Activated CD8-positive, alpha-beta memory T cell treated with anti-CD3 and anti-CD28 coated beads for 4 hours (primary cell): ENCODE measurements at regions not wholly inside any gene's neighbourhood (a gene's known extent, or its start where the extent isn't known, plus 50 kb on each side); places are given as distances from the start of the nearest gene placed in this dataset.
"Not testable (repeated sequence)": the region's sequence is repeated elsewhere in the genome, so short reads cannot be mapped to it uniquely, and the experiment has no call there.

Source experiments
- DNase-seq, 2 donors: peaks; one replicate each; pipeline ENCODE4 v3.0.0-alpha.2; 2020; ENCODE audit warnings: low read depth in 2 of 2

GRCh38 chr2:111395350-111396128 is 274.8 kb downstream of the BCL2L11 start:
- peak in 1 of 2 donors; percentile 24 for DNase-seq

DNA sequence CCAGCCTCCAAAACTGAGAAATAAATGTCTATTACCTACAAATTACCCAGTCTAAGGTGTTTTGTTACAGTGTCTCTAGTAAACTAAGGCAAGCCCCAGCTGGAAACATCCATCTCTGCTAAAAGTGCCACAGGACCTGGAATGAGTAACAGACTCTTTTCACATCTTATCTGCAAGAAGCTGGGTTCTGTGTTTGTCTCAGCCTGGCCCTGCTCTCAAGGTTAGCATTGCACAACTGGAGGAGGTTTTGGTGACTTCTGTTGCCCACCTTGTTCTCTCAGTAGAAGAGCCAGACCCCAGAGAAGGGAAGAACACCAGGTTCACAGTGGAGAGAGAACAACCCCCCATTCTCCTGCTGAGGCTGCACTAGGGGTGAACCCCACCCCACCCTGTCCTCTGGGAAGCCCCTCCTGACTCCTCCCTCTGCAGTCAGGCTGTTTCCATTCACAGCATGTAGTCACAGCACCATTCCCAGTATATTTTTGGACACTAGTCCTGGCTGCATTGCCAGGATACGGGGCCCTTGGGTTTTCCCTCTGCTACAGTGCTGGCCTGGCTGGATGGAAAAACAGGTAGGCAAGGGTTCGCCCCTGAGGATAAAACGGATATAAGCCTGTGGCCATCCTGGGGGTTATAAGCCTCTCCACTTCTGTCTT is 280.0 kb downstream of the BCL2L11 start:
- not testable (repeated sequence) for DNase-seq

DNA sequence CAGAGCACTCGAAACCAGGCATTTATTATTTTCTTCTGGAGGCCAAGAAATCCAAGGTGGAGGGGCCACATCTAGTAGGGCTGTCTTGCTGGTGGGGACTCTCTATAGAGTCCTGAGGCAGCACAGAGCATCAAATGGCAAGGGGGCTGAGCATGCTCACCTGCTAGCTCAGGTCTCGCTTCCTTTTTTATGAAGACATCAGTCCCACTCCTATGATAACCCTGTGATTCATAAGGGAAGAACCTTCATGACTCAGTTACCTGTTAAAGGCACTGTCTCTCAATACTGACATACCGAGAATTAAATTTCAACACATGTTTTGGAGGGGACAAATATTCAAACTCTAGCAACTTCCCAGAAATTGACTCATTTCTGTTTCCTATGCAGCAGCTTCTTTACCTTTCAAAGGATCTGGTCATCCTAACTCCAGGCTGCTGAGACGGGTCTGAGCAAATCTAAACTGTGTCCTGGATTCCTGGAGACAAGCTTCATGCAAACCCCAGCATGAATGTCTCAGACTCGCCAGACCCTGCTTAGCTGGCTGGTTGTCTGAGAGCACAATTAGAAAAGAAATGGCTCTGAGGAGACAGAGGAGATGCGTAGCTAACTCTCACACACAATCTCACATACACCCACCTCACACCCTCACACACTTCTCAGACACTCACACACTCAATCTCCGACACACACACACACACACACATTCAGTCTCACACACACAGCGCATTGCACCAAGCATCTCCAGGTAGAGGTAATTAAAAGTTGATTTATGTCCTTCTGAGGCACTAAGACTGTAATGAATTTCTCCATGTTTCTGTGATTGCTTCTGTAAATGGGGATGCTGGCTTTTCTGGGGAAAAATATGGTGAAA is 280.8 kb downstream of the BCL2L11 start:
- not testable (repeated sequence) for DNase-seq

DNA sequence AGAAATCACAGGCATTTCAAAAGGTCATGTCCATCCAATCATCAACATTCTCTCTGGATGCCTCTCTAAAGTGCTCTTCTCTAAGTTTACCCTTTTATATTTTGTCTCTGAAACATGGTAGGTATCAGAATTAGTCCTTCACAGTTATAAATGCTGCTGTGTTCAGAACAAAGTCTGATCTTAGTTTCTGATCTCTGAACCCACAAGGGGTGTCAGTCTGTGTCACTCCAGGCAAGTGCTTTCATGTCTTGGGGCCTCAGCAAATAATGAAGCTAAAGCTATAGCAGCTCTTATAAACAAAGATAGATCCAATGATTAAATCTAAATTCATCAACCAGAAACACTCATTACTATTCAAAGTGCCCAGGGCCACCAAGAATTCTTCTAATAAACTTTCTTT is 281.7 kb downstream of the BCL2L11 start:
- not testable (repeated sequence) for DNase-seq

- DNase-seq, result not testable (repeated sequence)
Measured at GRCh38 chr2:111403287-111403686, 282.6 kb downstream of the BCL2L11 start.

DNA sequence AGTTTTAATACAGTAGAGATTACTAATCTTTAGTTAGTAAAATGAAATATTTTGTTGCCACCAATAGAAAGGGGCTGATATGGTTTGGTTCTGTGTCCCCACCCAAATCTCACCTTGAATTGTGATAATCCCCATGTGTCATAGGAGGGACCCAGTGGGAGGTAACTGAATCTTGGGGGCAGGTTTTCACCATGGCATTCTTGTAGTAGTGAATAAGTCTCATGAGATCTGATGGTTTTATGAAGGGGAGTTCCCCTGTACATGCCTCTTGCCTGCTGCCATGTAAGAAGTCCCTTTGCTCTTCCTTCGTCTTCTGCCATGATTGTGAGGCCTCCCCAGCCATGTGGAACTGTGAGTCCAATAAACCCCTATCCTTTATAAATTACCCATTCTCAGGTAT is 285.9 kb downstream of the BCL2L11 start:
- DNase-seq, result not testable (repeated sequence)

GRCh38 chr2:111407632-111408194 is 287.0 kb downstream of the BCL2L11 start:
- DNase-seq, result not testable (repeated sequence)

DNA sequence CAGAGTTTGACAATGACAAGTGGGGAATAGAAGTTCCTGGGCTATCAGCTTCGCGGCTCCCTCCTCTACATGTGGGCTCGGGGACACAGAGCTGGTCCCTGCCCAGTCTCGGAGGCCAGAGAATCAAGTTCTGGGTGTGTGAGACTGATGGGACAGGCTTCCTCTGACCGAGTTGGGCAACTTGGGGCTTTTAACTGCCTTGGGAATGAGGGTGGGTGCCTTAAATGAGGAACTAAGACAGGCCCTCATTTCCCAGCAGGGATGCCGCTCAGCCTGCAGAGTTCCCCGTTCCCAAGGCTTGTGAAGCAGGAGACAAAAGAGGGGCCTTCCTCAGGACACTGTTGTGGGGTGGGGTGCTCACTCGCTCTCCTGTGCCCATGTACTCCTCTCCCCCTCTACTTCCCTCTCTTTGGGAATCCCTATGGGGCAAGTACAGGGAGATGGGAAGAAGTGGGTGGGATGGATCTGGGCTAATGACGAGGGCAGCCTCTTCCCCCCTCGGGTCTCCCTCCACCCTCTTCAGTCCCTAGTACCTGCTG is 290.2 kb downstream of the BCL2L11 start:
- not testable (repeated sequence) for DNase-seq

DNA sequence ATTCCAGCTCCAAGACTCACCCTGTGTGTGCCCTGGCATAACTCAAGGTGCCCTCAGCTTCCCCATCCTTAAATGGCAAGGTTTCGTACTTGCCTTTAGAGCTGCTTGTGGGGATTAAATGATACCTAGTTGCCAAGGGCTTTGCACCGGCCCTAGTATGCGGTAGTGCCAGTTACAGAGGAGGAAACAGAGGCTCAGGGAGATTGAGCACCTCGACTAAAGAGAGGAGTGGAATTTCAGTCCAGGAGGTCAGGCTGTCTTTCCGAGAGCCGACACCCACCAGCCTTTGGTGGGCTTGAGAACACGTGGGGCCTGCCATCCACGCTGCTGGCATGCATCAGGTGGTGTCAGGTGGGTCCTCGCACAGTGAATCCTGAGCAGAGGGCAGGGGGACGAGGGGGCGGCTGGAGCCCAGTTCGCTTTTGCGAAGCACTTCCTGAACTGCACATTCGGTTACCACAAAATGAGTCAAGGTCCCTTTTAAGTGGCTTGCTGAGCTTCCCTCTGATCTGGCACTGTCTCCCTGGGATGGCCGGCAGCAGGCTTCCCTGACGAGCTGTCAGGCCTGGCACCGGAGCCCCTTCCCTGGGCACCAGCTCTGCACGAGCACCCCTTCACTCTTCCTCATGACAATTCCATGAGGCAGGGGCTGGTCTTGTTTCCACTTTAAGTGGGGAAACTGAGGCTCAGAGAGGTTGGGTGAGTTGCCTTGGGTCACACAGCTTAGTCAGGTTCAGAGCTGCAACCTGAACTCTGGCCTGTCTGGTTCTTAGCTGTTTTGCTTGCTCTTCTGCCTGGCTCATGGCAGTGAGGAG is 291.4 kb downstream of the BCL2L11 start:
- DNase-seq, result not testable (repeated sequence)

- DNase-seq, result not testable (repeated sequence)
Measured at GRCh38 chr2:111412841-111413650, 292.3 kb downstream of the BCL2L11 start.

GRCh38 chr2:111413950-111414349 is 293.2 kb downstream of the BCL2L11 start:
- DNase-seq, result not testable (repeated sequence)

GRCh38 chr2:111415765-111416743 is 295.3 kb downstream of the BCL2L11 start:
- DNase-seq, result not testable (repeated sequence)

GRCh38 chr2:111417026-111417425 is 296.3 kb downstream of the BCL2L11 start:
- DNase-seq, result not testable (repeated sequence)

DNA sequence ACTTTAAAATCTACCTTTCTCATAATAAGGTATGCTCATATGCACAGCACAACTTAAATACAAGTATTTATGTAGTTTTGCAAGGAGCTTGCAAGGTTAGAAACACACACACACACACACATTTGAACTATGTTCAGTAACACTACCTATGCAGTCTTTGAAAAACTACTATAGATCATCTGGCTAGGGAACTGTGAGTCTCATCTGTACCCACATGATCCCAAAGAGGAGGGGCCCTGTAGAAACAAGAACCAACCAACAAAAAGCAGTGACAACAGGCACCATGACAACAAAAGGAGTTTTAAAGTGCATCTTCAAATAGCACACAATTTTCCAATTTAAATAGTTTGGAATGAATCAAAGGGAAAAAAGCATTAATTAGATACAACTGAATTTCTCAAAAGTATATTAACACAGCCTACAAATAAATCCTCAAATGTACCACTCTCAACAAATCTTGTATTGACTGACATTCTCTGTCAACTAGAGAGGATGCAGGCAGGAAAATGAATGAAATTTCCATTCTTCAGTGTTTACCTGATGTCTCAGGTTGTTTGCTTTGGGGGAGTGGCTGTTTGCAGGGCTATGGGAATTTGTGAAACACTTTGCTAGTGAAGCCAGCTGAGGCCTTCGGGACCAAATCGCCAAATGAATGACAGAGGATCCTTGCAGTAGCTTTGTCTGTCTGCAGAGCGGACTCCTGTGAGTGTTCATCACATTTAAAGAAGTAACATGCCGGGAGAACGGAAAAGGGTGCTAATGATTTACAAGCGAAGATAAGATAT is 297.6 kb downstream of the BCL2L11 start:
- not testable (repeated sequence) for DNase-seq

DNA sequence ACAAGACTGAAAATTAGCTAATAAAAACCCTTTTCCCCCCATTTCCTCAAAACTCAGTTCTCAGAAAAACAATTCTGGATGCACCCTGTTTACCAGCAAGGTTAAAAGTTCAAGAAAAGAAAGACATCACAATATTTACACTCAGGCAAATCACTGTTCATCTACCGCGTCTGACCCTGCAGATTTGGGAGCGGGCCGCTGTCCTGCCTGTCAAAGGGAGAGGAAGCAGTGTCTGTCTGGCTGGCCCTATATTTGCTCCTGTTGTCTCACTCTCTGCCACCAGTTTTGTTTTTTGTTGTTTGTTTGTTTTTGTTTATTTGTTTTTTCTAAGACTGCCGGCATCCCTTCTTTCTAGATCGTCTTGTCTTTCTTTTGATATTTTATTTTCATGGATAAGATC is 299.4 kb downstream of the BCL2L11 start:
- DNase-seq, result not testable (repeated sequence)

- not testable (repeated sequence) for DNase-seq
Measured at GRCh38 chr2:111420835-111421234, 300.1 kb downstream of the BCL2L11 start.

- DNase-seq, result not testable (repeated sequence)
Measured at GRCh38 chr2:111421949-111422348, 301.2 kb downstream of the BCL2L11 start.

DNA sequence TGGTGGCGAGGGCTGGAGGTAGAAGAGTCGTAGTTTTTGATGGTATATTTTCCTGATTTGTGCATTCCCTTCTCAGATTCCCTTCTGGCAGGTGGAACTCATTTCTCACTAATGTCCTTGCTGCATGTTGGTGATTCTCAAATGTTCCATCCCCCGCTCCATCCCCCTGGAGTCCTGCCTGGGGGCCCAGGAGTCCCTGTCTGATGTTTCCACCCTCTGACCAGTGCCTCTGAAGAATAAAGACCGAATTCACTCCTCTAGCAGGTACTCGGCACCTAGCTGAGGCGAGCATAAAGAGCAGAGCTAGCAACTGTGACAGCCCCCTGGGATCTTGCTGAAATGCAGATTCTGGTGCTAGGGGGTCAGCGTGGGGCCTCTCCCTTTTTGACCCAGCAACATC is 301.8 kb downstream of the BCL2L11 start:
- not testable (repeated sequence) for DNase-seq
